HepG2 (cell line): ENCODE measurements at regions not wholly inside any gene's neighbourhood (a gene's known extent, or its start where the extent isn't known, plus 50 kb on each side); places are given as distances from the start of the nearest gene placed in this dataset.

Experiments
- AHDC1 ChIP-seq: sonication (generic); formaldehyde crosslinking; IDR thresholded peaks from 2 replicates; pipeline ENCODE4 v1.5.1; 2020; ENCODE audit warnings: mild to moderate bottlenecking, missing genetic modification reagents, borderline replicate concordance
- DRAP1 ChIP-seq: IDR thresholded peaks from 2 replicates; pipeline ENCODE4 v1.6.1; 2016; ENCODE audit warnings: missing genetic modification reagents, missing compliant biosample characterization
- HMG20A ChIP-seq: IDR thresholded peaks from 2 replicates; pipeline ENCODE4 v1.6.1; 2016; ENCODE audit warnings: borderline replicate concordance
- MLXIP ChIP-seq: sonication (generic); formaldehyde crosslinking; IDR thresholded peaks from 2 replicates; pipeline ENCODE4 v1.9.0; 2021; ENCODE audit warnings: missing genetic modification reagents, borderline replicate concordance
- NCOR1 ChIP-seq: fragments of 200-600 bp; sonication (generic); IDR thresholded peaks from 2 replicates; pipeline ENCODE4 v1.7.0; 2017; ENCODE audit warnings: antibody characterized with exemption, low read length, borderline replicate concordance
- NONO ChIP-seq, 2 experiments: fragments of 450-650 bp in 1 of 2; sonication (generic) in 1 of 2; formaldehyde crosslinking in 1 of 2; IDR thresholded peaks in 1 of 2; conservative IDR thresholded peaks in 1 of 2; 2 replicates each; pipeline versions ENCODE4 v1.6.1 to v1.8.0; 2017 to 2022; ENCODE audit warnings: mild to moderate bottlenecking in 1 of 2, missing genetic modification reagents in 1 of 2, moderate library complexity in 1 of 2
- PHB2 ChIP-seq: fragments of 450-650 bp; IDR thresholded peaks from 2 replicates; pipeline ENCODE4 v1.6.1; 2018; ENCODE audit not compliant: partially characterized antibody
- POLR2AphosphoS5 ChIP-seq: IDR thresholded peaks from 2 replicates; pipeline ENCODE4 v1.6.1; 2012; ENCODE audit warnings: low read depth, low read length
- RBFOX2 ChIP-seq: fragments of 200-400 bp; formaldehyde crosslinking; IDR thresholded peaks from 2 replicates; pipeline ENCODE4 v1.6.1; 2017; ENCODE audit warnings: low read depth, mild to moderate bottlenecking, low read length
- THAP9 ChIP-seq: sonication (generic); formaldehyde crosslinking; IDR thresholded peaks from 2 replicates; pipeline ENCODE4; 2020; ENCODE audit warnings: missing genetic modification reagents, mild to moderate bottlenecking, borderline replicate concordance
- ZBTB38 ChIP-seq: sonication (generic); formaldehyde crosslinking; IDR thresholded peaks from 2 replicates; pipeline ENCODE4 v1.5.1; 2020; ENCODE audit warnings: mild to moderate bottlenecking, missing genetic modification reagents
- ZKSCAN1 ChIP-seq: fragments of 150-350 bp; IDR thresholded peaks from 2 replicates; pipeline ENCODE4 v1.6.1; 2014; ENCODE audit warnings: low read length
- ZNF574 ChIP-seq: sonication (generic); formaldehyde crosslinking; IDR thresholded peaks from 2 replicates; pipeline ENCODE4 v1.4.0; 2020; ENCODE audit warnings: missing genetic modification reagents

GRCh38 chr2:42942214-42942989, 150.0 kb upstream of the HAAO start (continued):
- TF ChIP-seq AHDC1 (CRISPR knock-in tag) (peak; percentile 72), DRAP1 (CRISPR knock-in tag) (peak; percentile 78), ZBTB38 (peak; percentile 49; the same call in 1 of the 2 replicates), ZNF574 (CRISPR knock-in tag) (peak; percentile 53; the same call in 1 of the 2 replicates), THAP9 (CRISPR knock-in tag) (0 out of 2 replicates have a peak, but pooled peaks have one; percentile 28), NONO (IDR thresholded peaks at IDR 0.05) (no peak), NONO (CRISPR knock-in tag; conservative IDR thresholded peaks at IDR 0.05) (0 out of 2 replicates have a peak, but pooled peaks have one; percentile 9), POLR2AphosphoS5 (peak; percentile 65; the same call in 1 of the 2 replicates), HMG20A (peak; percentile 52; the same call in 1 of the 2 replicates), ZKSCAN1 (no peak), PHB2 (no peak), MLXIP (CRISPR knock-in tag) (no peak), RBFOX2 (no peak), NCOR1 (0 out of 2 replicates have a peak, but pooled peaks have one; percentile 47)
